Stomach (tissue), 4 donors: ENCODE measurements at regions not wholly inside any gene's neighbourhood (a gene's known extent, or its start where the extent isn't known, plus 50 kb on each side); places are given as distances from the start of the nearest gene placed in this dataset.
"Not testable (repeated sequence)": the region's sequence is repeated elsewhere in the genome, so short reads cannot be mapped to it uniquely, and the experiment has no call there.

ENCODE experiments used
- POLR2A ChIP-seq, 4 donors: fragments of 450-650 bp; IDR thresholded peaks; one replicate each; pipeline ENCODE4 v1.6.1; 2016; ENCODE audit warnings: antibody characterized with exemption in 4 of 4, control low read depth in 2 of 4, mild to moderate bottlenecking in 1 of 4, moderate library complexity in 1 of 4
- POLR2AphosphoS5 ChIP-seq, 3 donors: sonication (generic); formaldehyde crosslinking; IDR thresholded peaks; one replicate each; pipeline ENCODE4 v1.6.1; 2016; ENCODE audit warnings: antibody characterized with exemption in 3 of 3
- TF ChIP-seq, protein P1 (sequence below), 7 experiments: fragments of 450-650 bp in 4 of 7; fragments of 200-600 bp in 3 of 7; sonication (generic) in 3 of 7; IDR thresholded peaks; one replicate each; pipeline ENCODE4 v1.5.1; 2016 to 2019; ENCODE audit warnings: antibody characterized with exemption in 7 of 7, control low read depth in 2 of 7, mild to moderate bottlenecking in 1 of 7

DNA sequence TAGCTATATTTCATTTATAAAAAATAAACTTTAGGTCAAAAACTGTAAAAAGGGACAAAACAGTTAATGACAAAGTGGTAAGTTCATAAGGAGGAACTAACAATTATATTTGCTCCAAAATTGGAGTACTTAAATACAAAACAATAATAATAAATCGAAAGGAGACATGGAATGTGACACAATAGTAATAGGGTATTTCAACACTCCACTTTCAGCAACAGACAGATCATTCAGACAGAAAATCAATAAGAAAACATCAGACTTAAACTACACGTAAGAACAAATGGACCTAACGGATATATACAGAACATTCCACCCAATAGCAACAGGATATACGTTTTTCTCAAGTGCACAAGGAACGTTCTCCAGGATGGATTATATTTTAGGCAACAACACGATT lies 58.1 kb upstream of the RGPD2 start:
- not testable (repeated sequence) for TF ChIP-seq POLR2AphosphoS5, POLR2A (IDR thresholded peaks at IDR 0.05)
- TF ChIP-seq, protein P1, sequence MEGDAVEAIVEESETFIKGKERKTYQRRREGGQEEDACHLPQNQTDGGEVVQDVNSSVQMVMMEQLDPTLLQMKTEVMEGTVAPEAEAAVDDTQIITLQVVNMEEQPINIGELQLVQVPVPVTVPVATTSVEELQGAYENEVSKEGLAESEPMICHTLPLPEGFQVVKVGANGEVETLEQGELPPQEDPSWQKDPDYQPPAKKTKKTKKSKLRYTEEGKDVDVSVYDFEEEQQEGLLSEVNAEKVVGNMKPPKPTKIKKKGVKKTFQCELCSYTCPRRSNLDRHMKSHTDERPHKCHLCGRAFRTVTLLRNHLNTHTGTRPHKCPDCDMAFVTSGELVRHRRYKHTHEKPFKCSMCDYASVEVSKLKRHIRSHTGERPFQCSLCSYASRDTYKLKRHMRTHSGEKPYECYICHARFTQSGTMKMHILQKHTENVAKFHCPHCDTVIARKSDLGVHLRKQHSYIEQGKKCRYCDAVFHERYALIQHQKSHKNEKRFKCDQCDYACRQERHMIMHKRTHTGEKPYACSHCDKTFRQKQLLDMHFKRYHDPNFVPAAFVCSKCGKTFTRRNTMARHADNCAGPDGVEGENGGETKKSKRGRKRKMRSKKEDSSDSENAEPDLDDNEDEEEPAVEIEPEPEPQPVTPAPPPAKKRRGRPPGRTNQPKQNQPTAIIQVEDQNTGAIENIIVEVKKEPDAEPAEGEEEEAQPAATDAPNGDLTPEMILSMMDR (IDR thresholded peaks at IDR 0.05) = not testable (repeated sequence)
